ENCODE measurements at regions not wholly inside any gene's neighbourhood (a gene's known extent, or its start where the extent isn't known, plus 50 kb on each side); places are given as distances from the start of the nearest gene placed in this dataset.

DNA sequence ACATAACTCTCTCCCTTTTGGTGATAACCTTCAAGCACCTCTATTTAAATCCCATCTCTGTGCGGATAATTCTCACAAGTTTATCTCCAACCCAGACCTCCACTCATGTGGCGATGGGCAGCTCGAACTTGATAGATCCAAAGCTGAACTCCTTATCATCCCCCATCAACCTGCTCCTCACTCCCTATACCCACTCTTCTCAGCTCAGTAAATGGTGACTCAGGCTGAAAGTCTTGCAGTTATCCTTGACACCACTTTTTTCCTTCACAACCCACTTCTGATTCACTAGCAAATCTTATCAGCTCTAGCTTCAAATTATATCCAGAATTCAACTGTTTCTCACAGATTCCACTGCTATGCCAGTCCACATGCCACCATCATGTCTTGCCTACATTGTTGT, 155.3 kb upstream of the STXBP5 start:
- Histone ChIP-seq H3K4me1 (ENCODE audit: control insufficient read depth in 4 of 4, insufficient read depth in 4 of 4, low read length in 3 of 4) (no peaks in the 10 kb centered on the region), H3K27ac (ENCODE audit: low read depth in 1 of 2, low read length in 2 of 2) (no peak overlapping the region), H3K27me3 (ENCODE audit: control insufficient read depth in 4 of 4, insufficient read depth in 4 of 4, low read length in 3 of 4) (no peaks in the 10 kb centered on the region), H3K9me3 (ENCODE audit: control insufficient read depth in 4 of 4, low read length in 3 of 4) (peaks cover 0 to 3% (median 2%) of the 10 kb centered on the region in 4 donors), H3K4me3 (ENCODE audit: low read depth in 1 of 3, low read length in 3 of 3) (no peak overlapping the region), H3K36me3 (ENCODE audit: control insufficient read depth in 4 of 4, insufficient read depth in 3 of 4, low read depth in 1 of 4, low read length in 3 of 4) (no peaks in the 10 kb centered on the region), H3K9ac (ENCODE audit: low read depth in 1 of 2, low read length in 2 of 2) (no peak overlapping the region)
- DNase-seq (ENCODE audit: low spot score): no peak
- TF ChIP-seq, protein P1, sequence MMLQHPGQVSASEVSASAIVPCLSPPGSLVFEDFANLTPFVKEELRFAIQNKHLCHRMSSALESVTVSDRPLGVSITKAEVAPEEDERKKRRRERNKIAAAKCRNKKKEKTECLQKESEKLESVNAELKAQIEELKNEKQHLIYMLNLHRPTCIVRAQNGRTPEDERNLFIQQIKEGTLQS (IDR thresholded peaks at IDR 0.05): no peak
- TF ChIP-seq, protein P2, sequence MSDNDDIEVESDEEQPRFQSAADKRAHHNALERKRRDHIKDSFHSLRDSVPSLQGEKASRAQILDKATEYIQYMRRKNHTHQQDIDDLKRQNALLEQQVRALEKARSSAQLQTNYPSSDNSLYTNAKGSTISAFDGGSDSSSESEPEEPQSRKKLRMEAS (IDR thresholded peaks at IDR 0.05): no peak
- TF ChIP-seq RXRA (IDR thresholded peaks at IDR 0.05) (no peak), YY1 (IDR thresholded peaks at IDR 0.05) (no peak), NR2F2 (IDR thresholded peaks at IDR 0.05) (no peak), GABPA (IDR thresholded peaks at IDR 0.05 in 1 of 2, conservative IDR thresholded peaks at IDR 0.05 in 1 of 2) (no peak), FOXA2 (IDR thresholded peaks at IDR 0.05) (no peak), EGR1 (IDR thresholded peaks at IDR 0.05; ENCODE audit: low read depth in 2 of 2) (no peak), JUND (IDR thresholded peaks at IDR 0.05) (no peak), FOXA1 (IDR thresholded peaks at IDR 0.05) (no peak), TAF1 (conservative IDR thresholded peaks at IDR 0.05) (no peak), HNF4G (IDR thresholded peaks at IDR 0.05) (no peak), RAD21 (IDR thresholded peaks at IDR 0.05) (no peak), HNF4A (conservative IDR thresholded peaks at IDR 0.05) (no peak), SP1 (IDR thresholded peaks at IDR 0.05) (no peak)
- TF ChIP-seq, protein P3, sequence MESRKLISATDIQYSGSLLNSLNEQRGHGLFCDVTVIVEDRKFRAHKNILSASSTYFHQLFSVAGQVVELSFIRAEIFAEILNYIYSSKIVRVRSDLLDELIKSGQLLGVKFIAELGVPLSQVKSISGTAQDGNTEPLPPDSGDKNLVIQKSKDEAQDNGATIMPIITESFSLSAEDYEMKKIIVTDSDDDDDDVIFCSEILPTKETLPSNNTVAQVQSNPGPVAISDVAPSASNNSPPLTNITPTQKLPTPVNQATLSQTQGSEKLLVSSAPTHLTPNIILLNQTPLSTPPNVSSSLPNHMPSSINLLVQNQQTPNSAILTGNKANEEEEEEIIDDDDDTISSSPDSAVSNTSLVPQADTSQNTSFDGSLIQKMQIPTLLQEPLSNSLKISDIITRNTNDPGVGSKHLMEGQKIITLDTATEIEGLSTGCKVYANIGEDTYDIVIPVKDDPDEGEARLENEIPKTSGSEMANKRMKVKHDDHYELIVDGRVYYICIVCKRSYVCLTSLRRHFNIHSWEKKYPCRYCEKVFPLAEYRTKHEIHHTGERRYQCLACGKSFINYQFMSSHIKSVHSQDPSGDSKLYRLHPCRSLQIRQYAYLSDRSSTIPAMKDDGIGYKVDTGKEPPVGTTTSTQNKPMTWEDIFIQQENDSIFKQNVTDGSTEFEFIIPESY (IDR thresholded peaks at IDR 0.05): no peak
- TF ChIP-seq, protein P4, sequence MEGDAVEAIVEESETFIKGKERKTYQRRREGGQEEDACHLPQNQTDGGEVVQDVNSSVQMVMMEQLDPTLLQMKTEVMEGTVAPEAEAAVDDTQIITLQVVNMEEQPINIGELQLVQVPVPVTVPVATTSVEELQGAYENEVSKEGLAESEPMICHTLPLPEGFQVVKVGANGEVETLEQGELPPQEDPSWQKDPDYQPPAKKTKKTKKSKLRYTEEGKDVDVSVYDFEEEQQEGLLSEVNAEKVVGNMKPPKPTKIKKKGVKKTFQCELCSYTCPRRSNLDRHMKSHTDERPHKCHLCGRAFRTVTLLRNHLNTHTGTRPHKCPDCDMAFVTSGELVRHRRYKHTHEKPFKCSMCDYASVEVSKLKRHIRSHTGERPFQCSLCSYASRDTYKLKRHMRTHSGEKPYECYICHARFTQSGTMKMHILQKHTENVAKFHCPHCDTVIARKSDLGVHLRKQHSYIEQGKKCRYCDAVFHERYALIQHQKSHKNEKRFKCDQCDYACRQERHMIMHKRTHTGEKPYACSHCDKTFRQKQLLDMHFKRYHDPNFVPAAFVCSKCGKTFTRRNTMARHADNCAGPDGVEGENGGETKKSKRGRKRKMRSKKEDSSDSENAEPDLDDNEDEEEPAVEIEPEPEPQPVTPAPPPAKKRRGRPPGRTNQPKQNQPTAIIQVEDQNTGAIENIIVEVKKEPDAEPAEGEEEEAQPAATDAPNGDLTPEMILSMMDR (IDR thresholded peaks at IDR 0.05; ENCODE audit: low read depth, low read length, missing input control): no peak
- TF ChIP-seq, protein P5, sequence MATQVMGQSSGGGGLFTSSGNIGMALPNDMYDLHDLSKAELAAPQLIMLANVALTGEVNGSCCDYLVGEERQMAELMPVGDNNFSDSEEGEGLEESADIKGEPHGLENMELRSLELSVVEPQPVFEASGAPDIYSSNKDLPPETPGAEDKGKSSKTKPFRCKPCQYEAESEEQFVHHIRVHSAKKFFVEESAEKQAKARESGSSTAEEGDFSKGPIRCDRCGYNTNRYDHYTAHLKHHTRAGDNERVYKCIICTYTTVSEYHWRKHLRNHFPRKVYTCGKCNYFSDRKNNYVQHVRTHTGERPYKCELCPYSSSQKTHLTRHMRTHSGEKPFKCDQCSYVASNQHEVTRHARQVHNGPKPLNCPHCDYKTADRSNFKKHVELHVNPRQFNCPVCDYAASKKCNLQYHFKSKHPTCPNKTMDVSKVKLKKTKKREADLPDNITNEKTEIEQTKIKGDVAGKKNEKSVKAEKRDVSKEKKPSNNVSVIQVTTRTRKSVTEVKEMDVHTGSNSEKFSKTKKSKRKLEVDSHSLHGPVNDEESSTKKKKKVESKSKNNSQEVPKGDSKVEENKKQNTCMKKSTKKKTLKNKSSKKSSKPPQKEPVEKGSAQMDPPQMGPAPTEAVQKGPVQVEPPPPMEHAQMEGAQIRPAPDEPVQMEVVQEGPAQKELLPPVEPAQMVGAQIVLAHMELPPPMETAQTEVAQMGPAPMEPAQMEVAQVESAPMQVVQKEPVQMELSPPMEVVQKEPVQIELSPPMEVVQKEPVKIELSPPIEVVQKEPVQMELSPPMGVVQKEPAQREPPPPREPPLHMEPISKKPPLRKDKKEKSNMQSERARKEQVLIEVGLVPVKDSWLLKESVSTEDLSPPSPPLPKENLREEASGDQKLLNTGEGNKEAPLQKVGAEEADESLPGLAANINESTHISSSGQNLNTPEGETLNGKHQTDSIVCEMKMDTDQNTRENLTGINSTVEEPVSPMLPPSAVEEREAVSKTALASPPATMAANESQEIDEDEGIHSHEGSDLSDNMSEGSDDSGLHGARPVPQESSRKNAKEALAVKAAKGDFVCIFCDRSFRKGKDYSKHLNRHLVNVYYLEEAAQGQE (IDR thresholded peaks at IDR 0.05): no peak
- 92% methylated on average over 3 of the region's 3 CpGs for WGBS
